ENCODE measurements at regions not wholly inside any gene's neighbourhood (a gene's known extent, or its start where the extent isn't known, plus 50 kb on each side); places are given as distances from the start of the nearest gene placed in this dataset.

- DNase-seq: no peak
Measured at GRCh38 chr12:126147321-126147720, 1082.1 kb downstream of the AACS start.

GRCh38 chr12:126156806-126157574 lies 1091.8 kb downstream of the AACS start:
- DNase-seq: no peak

- no peak for DNase-seq
Measured at GRCh38 chr12:126157575-126157966, 1092.3 kb downstream of the AACS start.

GRCh38 chr12:126159139-126159538 lies 1093.9 kb downstream of the AACS start:
- DNase-seq: no peak

GRCh38 chr12:126160912-126161311 lies 1095.7 kb downstream of the AACS start:
- DNase-seq: no peak

GRCh38 chr12:126163984-126164383 lies 1098.7 kb downstream of the AACS start:
- no peak for DNase-seq

- DNase-seq: no peak
Measured at GRCh38 chr12:126171937-126172559, 1106.8 kb downstream of the AACS start.

GRCh38 chr12:126182619-126183236 lies 1117.5 kb downstream of the AACS start:
- DNase-seq: no peak

GRCh38 chr12:126185025-126185424 lies 1119.8 kb downstream of the AACS start:
- DNase-seq: no peak

GRCh38 chr12:126189856-126190255 lies 1124.6 kb downstream of the AACS start:
- DNase-seq: no peak

- no peak for DNase-seq
Measured at GRCh38 chr12:126191031-126191891, 1126.0 kb downstream of the AACS start.

- DNase-seq: no peak
Measured at GRCh38 chr12:126191949-126192348, 1126.7 kb downstream of the AACS start.

- DNase-seq: no peak
Measured at GRCh38 chr12:126193190-126193589, 1128.0 kb downstream of the AACS start.

GRCh38 chr12:126196263-126196662 lies 1131.0 kb downstream of the AACS start:
- DNase-seq: no peak

GRCh38 chr12:126198516-126198915 lies 1133.3 kb downstream of the AACS start:
- no peak for DNase-seq

GRCh38 chr12:126198966-126199692 lies 1133.9 kb downstream of the AACS start:
- DNase-seq: no peak

- no peak for DNase-seq
Measured at GRCh38 chr12:126201981-126202537, 1136.8 kb downstream of the AACS start.

GRCh38 chr12:126204326-126204725 lies 1139.1 kb downstream of the AACS start:
- no peak for DNase-seq

- DNase-seq: no peak
Measured at GRCh38 chr12:126210026-126210425, 1144.8 kb downstream of the AACS start.

- DNase-seq: no peak
Measured at GRCh38 chr12:126210448-126210847, 1145.2 kb downstream of the AACS start.

- DNase-seq: no peak
Measured at GRCh38 chr12:126212824-126213223, 1147.6 kb downstream of the AACS start.

GRCh38 chr12:126218697-126219096 lies 1153.5 kb downstream of the AACS start:
- DNase-seq: no peak

Data from DMS79 (cell line).